LNCAP (cell line): ENCODE measurements at regions not wholly inside any gene's neighbourhood (a gene's known extent, or its start where the extent isn't known, plus 50 kb on each side); places are given as distances from the start of the nearest gene placed in this dataset.

Source experiments
- TF ChIP-seq, protein P1 (sequence below): fragments of 450-650 bp; IDR thresholded peaks from 2 replicates; pipeline ENCODE4 v1.5.1; 2017; ENCODE audit warnings: mild to moderate bottlenecking

DNA sequence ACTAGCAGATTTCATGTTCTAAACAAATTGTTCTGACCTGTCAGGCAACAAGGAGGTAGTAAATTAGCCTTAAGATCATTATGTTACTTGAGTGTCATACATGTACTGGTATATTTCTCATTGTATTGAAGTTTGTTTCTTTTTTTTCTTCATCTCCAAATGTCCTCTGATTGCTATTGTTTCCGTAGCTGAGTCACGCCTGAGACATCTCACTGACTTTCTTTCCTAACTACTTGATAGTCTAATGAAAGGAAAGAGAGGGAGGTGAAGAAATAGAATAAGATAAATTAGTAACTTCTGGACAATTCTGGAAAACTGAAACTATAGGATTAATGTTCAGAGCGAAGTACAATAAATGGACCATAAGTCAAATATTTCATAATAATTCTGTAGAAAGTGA, 1049.9 kb downstream of the TSN start:
- TF ChIP-seq, protein P1, sequence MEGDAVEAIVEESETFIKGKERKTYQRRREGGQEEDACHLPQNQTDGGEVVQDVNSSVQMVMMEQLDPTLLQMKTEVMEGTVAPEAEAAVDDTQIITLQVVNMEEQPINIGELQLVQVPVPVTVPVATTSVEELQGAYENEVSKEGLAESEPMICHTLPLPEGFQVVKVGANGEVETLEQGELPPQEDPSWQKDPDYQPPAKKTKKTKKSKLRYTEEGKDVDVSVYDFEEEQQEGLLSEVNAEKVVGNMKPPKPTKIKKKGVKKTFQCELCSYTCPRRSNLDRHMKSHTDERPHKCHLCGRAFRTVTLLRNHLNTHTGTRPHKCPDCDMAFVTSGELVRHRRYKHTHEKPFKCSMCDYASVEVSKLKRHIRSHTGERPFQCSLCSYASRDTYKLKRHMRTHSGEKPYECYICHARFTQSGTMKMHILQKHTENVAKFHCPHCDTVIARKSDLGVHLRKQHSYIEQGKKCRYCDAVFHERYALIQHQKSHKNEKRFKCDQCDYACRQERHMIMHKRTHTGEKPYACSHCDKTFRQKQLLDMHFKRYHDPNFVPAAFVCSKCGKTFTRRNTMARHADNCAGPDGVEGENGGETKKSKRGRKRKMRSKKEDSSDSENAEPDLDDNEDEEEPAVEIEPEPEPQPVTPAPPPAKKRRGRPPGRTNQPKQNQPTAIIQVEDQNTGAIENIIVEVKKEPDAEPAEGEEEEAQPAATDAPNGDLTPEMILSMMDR = no peak

DNA sequence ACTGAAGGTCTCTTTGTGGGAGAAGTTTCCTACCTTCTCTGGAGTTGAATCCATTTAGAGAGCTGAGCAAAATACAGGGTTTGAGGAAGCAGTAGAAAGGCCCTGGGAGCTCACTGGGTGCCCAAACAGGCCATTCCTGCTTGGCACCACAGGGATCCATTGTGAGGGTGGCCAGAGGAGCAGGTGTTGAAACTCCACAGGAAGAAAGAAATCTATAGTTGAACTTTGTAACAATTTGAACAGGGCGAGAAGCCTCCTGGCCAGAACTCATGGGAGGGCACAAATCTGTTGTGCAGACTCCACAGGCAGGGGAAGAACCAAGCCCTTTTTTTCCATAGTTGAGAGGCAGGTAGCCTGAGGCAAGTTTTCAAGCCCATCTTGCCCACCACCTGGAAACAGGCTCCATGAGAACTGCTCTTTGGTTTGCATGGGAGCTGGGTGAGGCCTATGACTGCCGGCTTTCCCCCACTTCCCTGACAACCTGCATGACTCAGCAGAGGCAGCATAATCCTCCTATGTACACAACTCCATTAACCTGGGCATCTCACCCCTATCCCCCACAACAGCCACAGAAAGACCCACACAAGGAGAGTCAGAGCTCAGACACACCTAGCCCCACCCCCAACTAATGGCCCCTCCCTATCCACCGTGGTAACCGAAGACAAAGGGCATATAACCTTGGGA, 1053.0 kb downstream of the TSN start:
- TF ChIP-seq, protein P1 = no peak

DNA sequence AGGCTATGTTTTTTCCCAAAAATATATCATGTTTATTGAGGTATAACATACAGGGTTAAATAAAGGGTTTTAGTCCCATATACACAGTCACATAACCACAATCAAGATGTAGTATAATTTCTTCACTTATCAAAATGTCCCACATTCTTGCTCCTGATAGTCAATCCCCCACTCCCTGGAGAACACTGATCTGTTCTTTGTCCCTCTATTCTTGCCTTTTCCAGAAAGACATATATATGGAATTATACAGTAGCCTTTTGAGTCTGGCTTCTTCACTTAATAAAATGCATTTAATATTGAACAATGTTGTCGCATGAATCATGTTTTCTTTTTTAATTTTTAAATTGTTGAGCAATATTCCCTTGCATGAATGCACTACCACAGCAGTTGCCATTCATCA, 1059.7 kb downstream of the TSN start:
- TF ChIP-seq, protein P1 = no peak

DNA sequence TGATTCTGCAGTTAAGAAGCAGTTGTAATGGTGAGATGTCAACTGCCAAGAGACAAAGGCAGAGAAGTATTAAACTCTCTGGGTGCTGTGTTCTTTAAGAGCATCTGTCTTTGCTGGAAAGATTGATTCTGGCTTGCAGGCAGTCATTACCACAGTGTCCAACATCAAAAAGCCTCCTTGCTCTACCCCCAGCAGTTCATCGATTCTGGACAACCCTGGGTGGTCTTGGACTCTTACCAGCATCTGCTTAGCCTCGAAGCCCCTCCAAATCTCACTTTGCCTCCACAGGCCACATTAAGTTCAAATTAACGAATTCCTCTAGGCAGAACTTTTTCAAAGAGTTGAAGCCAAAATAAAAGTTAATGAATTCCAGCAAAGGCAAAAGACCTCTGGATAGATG, 1061.4 kb downstream of the TSN start:
- TF ChIP-seq, protein P1 = no peak

DNA sequence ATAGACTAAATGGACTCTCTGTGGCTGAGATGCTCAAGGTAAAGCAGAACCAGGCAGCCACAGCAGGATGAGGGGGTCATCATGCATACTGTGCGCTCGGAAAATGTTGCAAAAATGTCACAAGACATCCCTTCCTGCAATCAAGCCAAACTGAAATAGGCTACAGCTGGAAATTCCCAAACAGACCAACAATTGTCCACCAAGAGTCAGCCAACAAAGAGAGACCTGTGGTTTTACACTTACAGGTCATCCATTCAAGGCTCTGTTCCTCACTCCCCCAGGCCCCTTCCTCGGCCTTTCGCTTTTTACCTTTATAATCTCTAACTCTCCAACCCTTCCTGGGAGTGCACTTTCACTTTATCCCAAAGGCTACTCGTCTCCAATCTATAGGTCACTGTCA, 1066.9 kb downstream of the TSN start:
- TF ChIP-seq, protein P1 = no peak

DNA sequence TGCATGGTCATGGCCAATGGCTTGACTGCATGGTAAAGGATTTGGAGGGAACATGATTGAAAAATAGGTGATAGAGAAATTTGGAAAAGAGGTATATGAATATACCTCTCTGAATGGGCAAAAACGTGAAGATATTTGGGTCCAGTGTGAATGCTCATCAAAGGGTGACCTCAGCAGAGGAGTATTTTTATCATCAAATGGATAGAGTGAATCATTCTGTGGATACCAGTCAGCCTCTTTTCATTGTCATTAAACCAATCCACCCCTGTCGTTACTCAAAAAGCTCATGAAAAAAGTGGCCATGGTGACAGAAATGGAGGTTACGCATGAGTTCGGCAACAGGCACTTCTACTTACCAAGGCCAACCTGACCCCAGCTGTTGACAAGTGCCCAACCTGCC, 1074.7 kb downstream of the TSN start:
- TF ChIP-seq, protein P1 = no peak

DNA sequence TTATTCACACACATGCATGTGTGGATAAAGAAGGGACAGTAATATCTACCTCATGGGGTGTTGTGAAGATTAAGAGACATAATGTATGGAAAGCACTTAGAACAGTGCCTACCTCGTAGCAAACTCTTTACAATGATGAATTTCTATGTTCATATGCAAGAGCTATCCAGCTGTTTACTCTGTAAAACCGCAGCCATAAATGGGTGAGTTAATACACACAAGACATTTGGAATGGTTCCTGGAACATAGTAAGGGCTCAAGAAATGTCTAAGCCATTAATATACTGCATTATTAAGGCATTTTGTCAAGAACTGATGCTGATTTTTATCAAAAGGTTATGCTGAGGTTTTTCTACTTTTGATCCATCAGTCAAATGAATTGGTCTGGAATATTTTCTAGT, 1076.2 kb downstream of the TSN start:
- TF ChIP-seq, protein P1 = no peak

DNA sequence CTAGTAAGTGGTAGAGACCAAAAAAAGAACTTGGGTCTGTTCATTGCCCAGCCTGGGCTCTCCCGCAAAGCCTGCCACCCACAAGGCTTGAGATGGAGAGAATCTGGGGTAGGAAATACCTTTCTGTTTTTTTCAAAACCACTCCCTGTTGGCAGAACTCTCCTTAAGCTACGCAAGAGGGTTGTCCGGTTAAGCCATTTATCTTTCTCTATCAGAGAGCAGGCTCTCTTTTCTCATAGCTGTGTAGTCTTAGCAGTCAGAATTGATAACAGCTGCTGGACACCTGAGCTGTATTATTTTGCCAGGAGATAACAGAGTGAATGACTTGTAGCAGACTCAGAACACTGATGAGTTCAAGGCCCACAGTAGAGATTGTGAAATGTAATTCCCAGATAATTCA, 1088.1 kb downstream of the TSN start:
- TF ChIP-seq, protein P1 = no peak
